ENCODE measurements at regions not wholly inside any gene's neighbourhood (a gene's known extent, or its start where the extent isn't known, plus 50 kb on each side); places are given as distances from the start of the nearest gene placed in this dataset.

DNA sequence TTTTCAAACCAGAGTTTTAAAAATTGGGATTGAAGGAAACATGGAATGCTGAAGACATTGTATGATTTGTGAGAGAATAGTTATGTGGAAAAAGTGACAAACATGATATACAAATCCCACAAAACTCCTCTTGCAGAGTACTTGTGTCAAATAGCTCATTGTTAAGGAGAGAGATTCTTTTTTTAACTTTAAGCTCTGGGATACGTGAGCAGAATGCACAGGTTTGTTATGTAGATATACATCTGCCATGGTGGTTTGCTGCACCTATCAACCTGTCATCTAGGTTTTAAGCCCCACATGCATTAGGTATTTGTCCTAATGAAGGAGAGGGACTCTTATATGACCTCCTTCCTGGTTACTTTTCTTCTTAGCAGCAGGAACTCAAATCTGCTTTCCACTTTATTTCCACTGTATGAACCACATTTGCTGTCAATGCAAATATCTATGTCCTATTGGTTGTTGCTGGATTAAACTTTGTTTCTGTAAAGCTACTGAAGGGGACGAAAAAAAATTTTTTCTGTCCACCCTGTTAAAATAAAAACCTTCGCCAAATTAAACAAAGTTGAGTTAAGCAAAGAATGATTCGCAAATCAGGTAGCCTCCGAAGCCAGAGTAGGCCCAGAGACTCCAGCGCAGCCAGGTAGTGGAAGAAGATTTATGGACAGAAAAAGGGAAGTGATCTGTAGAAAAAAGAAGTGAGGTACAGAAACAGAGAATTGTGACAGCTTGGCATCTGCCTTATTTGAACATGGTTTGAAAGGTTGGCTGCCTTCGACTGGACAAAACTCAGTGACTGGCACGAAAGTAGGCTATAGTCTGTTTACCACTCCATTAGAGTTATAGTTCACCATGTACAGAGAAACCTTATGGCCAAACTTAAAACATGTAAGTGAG, 430.1 kb upstream of the CHST9 start:
- TF ChIP-seq, protein P1, sequence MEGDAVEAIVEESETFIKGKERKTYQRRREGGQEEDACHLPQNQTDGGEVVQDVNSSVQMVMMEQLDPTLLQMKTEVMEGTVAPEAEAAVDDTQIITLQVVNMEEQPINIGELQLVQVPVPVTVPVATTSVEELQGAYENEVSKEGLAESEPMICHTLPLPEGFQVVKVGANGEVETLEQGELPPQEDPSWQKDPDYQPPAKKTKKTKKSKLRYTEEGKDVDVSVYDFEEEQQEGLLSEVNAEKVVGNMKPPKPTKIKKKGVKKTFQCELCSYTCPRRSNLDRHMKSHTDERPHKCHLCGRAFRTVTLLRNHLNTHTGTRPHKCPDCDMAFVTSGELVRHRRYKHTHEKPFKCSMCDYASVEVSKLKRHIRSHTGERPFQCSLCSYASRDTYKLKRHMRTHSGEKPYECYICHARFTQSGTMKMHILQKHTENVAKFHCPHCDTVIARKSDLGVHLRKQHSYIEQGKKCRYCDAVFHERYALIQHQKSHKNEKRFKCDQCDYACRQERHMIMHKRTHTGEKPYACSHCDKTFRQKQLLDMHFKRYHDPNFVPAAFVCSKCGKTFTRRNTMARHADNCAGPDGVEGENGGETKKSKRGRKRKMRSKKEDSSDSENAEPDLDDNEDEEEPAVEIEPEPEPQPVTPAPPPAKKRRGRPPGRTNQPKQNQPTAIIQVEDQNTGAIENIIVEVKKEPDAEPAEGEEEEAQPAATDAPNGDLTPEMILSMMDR (IDR thresholded peaks at IDR 0.05): no peak
- TF ChIP-seq, protein P2, sequence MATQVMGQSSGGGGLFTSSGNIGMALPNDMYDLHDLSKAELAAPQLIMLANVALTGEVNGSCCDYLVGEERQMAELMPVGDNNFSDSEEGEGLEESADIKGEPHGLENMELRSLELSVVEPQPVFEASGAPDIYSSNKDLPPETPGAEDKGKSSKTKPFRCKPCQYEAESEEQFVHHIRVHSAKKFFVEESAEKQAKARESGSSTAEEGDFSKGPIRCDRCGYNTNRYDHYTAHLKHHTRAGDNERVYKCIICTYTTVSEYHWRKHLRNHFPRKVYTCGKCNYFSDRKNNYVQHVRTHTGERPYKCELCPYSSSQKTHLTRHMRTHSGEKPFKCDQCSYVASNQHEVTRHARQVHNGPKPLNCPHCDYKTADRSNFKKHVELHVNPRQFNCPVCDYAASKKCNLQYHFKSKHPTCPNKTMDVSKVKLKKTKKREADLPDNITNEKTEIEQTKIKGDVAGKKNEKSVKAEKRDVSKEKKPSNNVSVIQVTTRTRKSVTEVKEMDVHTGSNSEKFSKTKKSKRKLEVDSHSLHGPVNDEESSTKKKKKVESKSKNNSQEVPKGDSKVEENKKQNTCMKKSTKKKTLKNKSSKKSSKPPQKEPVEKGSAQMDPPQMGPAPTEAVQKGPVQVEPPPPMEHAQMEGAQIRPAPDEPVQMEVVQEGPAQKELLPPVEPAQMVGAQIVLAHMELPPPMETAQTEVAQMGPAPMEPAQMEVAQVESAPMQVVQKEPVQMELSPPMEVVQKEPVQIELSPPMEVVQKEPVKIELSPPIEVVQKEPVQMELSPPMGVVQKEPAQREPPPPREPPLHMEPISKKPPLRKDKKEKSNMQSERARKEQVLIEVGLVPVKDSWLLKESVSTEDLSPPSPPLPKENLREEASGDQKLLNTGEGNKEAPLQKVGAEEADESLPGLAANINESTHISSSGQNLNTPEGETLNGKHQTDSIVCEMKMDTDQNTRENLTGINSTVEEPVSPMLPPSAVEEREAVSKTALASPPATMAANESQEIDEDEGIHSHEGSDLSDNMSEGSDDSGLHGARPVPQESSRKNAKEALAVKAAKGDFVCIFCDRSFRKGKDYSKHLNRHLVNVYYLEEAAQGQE (IDR thresholded peaks at IDR 0.05; ENCODE audit: insufficient read depth in 1 of 2, low read depth in 2 of 2, low read length in 1 of 2): no peak

Measured in Panc1 (cell line).